Mucosa of stomach (tissue), 1 donor: ENCODE measurements at regions not wholly inside any gene's neighbourhood (a gene's known extent, or its start where the extent isn't known, plus 50 kb on each side); places are given as distances from the start of the nearest gene placed in this dataset.
"Not testable (repeated sequence)": the region's sequence is repeated elsewhere in the genome, so short reads cannot be mapped to it uniquely, and the experiment has no call there.

ENCODE experiments used
- H3K27me3 ChIP-seq: one replicate; pipeline ENCODE4 v1.7.0; 2013; ENCODE audit warnings: mild to moderate bottlenecking, low read length; ENCODE audit not compliant: control insufficient read depth, insufficient read depth
- H3K36me3 ChIP-seq: one replicate; pipeline ENCODE4 v1.7.0; 2013; ENCODE audit warnings: low read length; ENCODE audit not compliant: control insufficient read depth, insufficient read depth
- H3K4me1 ChIP-seq: one replicate; pipeline ENCODE4 v1.7.0; 2013; ENCODE audit warnings: mild to moderate bottlenecking, low read length; ENCODE audit not compliant: control insufficient read depth, insufficient read depth
- H3K4me3 ChIP-seq: one replicate; pipeline ENCODE4 v1.7.0; 2013; ENCODE audit warnings: low read length
- H3K9ac ChIP-seq: one replicate; pipeline ENCODE4 v1.7.0; 2013; ENCODE audit warnings: mild to moderate bottlenecking, low read length, moderate library complexity
- H3K9me3 ChIP-seq: one replicate; pipeline ENCODE4 v1.7.0; 2013; ENCODE audit warnings: mild to moderate bottlenecking, low read length, moderate library complexity; ENCODE audit not compliant: control insufficient read depth
- donor health status: Pancreatic carcinoma.

GRCh38 chr10:60469147-60469546, 79.5 kb upstream of the ANK3 start:
- H3K27me3 ChIP-seq, H3K4me1 ChIP-seq, H3K36me3 ChIP-seq, H3K9me3 ChIP-seq, H3K4me3 ChIP-seq, H3K9ac ChIP-seq: not testable (repeated sequence)

- Histone ChIP-seq H3K27me3 (no peaks in the 10 kb centered on the region), H3K4me3 (no peak overlapping the region), H3K9ac (no peak overlapping the region), H3K4me1 (peaks cover 4% of the 10 kb centered on the region), H3K36me3 (no peaks in the 10 kb centered on the region), H3K9me3 (no peaks in the 10 kb centered on the region)
Observed at GRCh38 chr10:60467202-60467546, 77.5 kb upstream of the ANK3 start.

- Histone ChIP-seq H3K27me3 (no peaks in the 10 kb centered on the region), H3K36me3 (no peaks in the 10 kb centered on the region), H3K4me3 (no peak overlapping the region), H3K4me1 (peaks cover 4% of the 10 kb centered on the region), H3K9ac (no peak overlapping the region), H3K9me3 (no peaks in the 10 kb centered on the region)
Observed at GRCh38 chr10:60466267-60467201, 76.9 kb upstream of the ANK3 start.

GRCh38 chr10:60465801-60466200, 76.1 kb upstream of the ANK3 start:
- no peaks in the 10 kb centered on the region for H3K36me3 ChIP-seq
- peaks cover 4% of the 10 kb centered on the region for H3K4me1 ChIP-seq
- H3K4me3 ChIP-seq = no peak overlapping the region
- no peak overlapping the region for H3K9ac ChIP-seq
- H3K27me3 ChIP-seq = no peaks in the 10 kb centered on the region
- H3K9me3 ChIP-seq = no peaks in the 10 kb centered on the region

- Histone ChIP-seq H3K36me3 (no peaks in the 10 kb centered on the region), H3K4me3 (no peak overlapping the region), H3K9ac (no peak overlapping the region), H3K4me1 (peaks cover 4% of the 10 kb centered on the region), H3K27me3 (no peaks in the 10 kb centered on the region), H3K9me3 (no peaks in the 10 kb centered on the region)
Observed at GRCh38 chr10:60464659-60465058, 75.0 kb upstream of the ANK3 start.

- Histone ChIP-seq H3K4me3 (no peak overlapping the region), H3K36me3 (no peaks in the 10 kb centered on the region), H3K4me1 (peaks cover 4% of the 10 kb centered on the region), H3K9me3 (no peaks in the 10 kb centered on the region), H3K27me3 (no peaks in the 10 kb centered on the region), H3K9ac (no peak overlapping the region)
Observed at GRCh38 chr10:60463746-60464145, 74.1 kb upstream of the ANK3 start.

GRCh38 chr10:60461688-60462087, 72.0 kb upstream of the ANK3 start:
- H3K27me3 ChIP-seq = no peaks in the 10 kb centered on the region
- no peak overlapping the region for H3K9ac ChIP-seq
- H3K4me1 ChIP-seq = peaks cover 4% of the 10 kb centered on the region
- no peaks in the 10 kb centered on the region for H3K9me3 ChIP-seq
- no peaks in the 10 kb centered on the region for H3K36me3 ChIP-seq
- no peak overlapping the region for H3K4me3 ChIP-seq

GRCh38 chr10:60459701-60460457, 70.2 kb upstream of the ANK3 start:
- no peaks in the 10 kb centered on the region for H3K27me3 ChIP-seq
- H3K36me3 ChIP-seq = no peaks in the 10 kb centered on the region
- peaks cover 2% of the 10 kb centered on the region for H3K4me1 ChIP-seq
- H3K9me3 ChIP-seq = no peaks in the 10 kb centered on the region
- H3K4me3 ChIP-seq = no peak overlapping the region
- H3K9ac ChIP-seq = no peak overlapping the region

- H3K27me3 ChIP-seq = no peaks in the 10 kb centered on the region
- H3K9ac ChIP-seq = no peak overlapping the region
- no peaks in the 10 kb centered on the region for H3K4me1 ChIP-seq
- H3K9me3 ChIP-seq = no peaks in the 10 kb centered on the region
- no peak overlapping the region for H3K4me3 ChIP-seq
- no peaks in the 10 kb centered on the region for H3K36me3 ChIP-seq
Observed at GRCh38 chr10:60456053-60456452, 66.4 kb upstream of the ANK3 start.

GRCh38 chr10:60454336-60454735, 64.7 kb upstream of the ANK3 start:
- H3K4me1 ChIP-seq = no peaks in the 10 kb centered on the region
- no peak overlapping the region for H3K4me3 ChIP-seq
- H3K27me3 ChIP-seq = no peaks in the 10 kb centered on the region
- no peak overlapping the region for H3K9ac ChIP-seq
- H3K9me3 ChIP-seq = no peaks in the 10 kb centered on the region
- H3K36me3 ChIP-seq = no peaks in the 10 kb centered on the region

- Histone ChIP-seq H3K27me3 (no peaks in the 10 kb centered on the region), H3K9ac (no peak overlapping the region), H3K4me3 (no peak overlapping the region), H3K9me3 (no peaks in the 10 kb centered on the region), H3K4me1 (no peaks in the 10 kb centered on the region), H3K36me3 (no peaks in the 10 kb centered on the region)
Observed at GRCh38 chr10:60453036-60453435, 63.4 kb upstream of the ANK3 start.

- peaks cover 6% of the 10 kb centered on the region for H3K4me1 ChIP-seq
- H3K36me3 ChIP-seq = no peaks in the 10 kb centered on the region
- H3K4me3 ChIP-seq = no peak overlapping the region
- no peak overlapping the region for H3K9ac ChIP-seq
- H3K9me3 ChIP-seq = no peaks in the 10 kb centered on the region
- no peaks in the 10 kb centered on the region for H3K27me3 ChIP-seq
Observed at GRCh38 chr10:60450291-60450690, 60.6 kb upstream of the ANK3 start.
